Tibial nerve (tissue), 4 donors: ENCODE measurements at regions not wholly inside any gene's neighbourhood (a gene's known extent, or its start where the extent isn't known, plus 50 kb on each side); places are given as distances from the start of the nearest gene placed in this dataset.

Experiments used
- DNase-seq, 2 donors: peaks; one replicate each; pipeline ENCODE4 v3.0.0-alpha.2; 2019; ENCODE audit warnings: low spot score in 2 of 2
- H3K27ac ChIP-seq, 4 donors: fragments of 200-600 bp; sonication (generic) in 3 of 4; one replicate each; pipeline ENCODE4 v1.5.1; 2017 to 2019; ENCODE audit warnings: mild to moderate bottlenecking in 1 of 4
- H3K27me3 ChIP-seq, 2 donors: fragments of 200-600 bp; sonication (generic) in 1 of 2; one replicate each; pipeline versions ENCODE4 v1.5.1 to v1.6.0; 2017 to 2019
- H3K36me3 ChIP-seq, 3 donors: fragments of 200-600 bp; sonication (generic); one replicate each; pipeline ENCODE4 v1.5.1; 2018 to 2019
- H3K4me1 ChIP-seq, 4 donors: fragments of 200-600 bp; sonication (generic) in 3 of 4; one replicate each; pipeline ENCODE4 v1.5.1; 2017 to 2019
- H3K4me3 ChIP-seq, 4 donors: fragments of 200-600 bp; sonication (generic) in 3 of 4; one replicate each; pipeline ENCODE4 v1.5.1; 2017 to 2019; ENCODE audit warnings: mild to moderate bottlenecking in 1 of 4, moderate library complexity in 1 of 4
- H3K9me3 ChIP-seq, 4 donors: fragments of 200-600 bp; sonication (generic) in 3 of 4; one replicate each; pipeline ENCODE4 v1.5.1; 2017 to 2019
- CTCF ChIP-seq, 5 experiments: fragments of 200-600 bp in 3 of 5; fragments of 450-650 bp in 2 of 5; sonication (generic) in 3 of 5; IDR thresholded peaks; one replicate each; pipeline ENCODE4 v1.5.1; 2016 to 2019; ENCODE audit warnings: antibody characterized with exemption in 5 of 5, mild to moderate bottlenecking in 3 of 5, moderate library complexity in 2 of 5
- EP300 ChIP-seq, 2 donors: sonication (generic); formaldehyde crosslinking; IDR thresholded peaks; one replicate each; pipeline ENCODE4 v1.6.1; 2017; ENCODE audit warnings: antibody characterized with exemption in 2 of 2, mild to moderate bottlenecking in 1 of 2
- POLR2A ChIP-seq, 2 donors: fragments of 450-650 bp; IDR thresholded peaks; one replicate each; pipeline ENCODE4 v1.6.1; 2017; ENCODE audit warnings: antibody characterized with exemption in 2 of 2, mild to moderate bottlenecking in 2 of 2, moderate library complexity in 2 of 2
- WGBS, 2 donors: methylation state at CpG; one replicate each; pipeline ENCODE4 v1.1.5; 2018; 5-methylcytosine and 5-hydroxymethylcytosine counted together

GRCh38 chr2:228652366-228652765 lies 470.9 kb upstream of the SPHKAP start:
- no peaks in the 10 kb centered on the region for H3K4me1 ChIP-seq
- no peak overlapping the region for H3K27ac ChIP-seq
- H3K27me3 ChIP-seq, result no peaks in the 10 kb centered on the region
- no peaks in the 10 kb centered on the region for H3K9me3 ChIP-seq
- H3K36me3 ChIP-seq, result no peaks in the 10 kb centered on the region
- DNase-seq, result no peak
- TF ChIP-seq POLR2A (IDR thresholded peaks at IDR 0.05) (no peak), EP300 (IDR thresholded peaks at IDR 0.05) (no peak), CTCF (IDR thresholded peaks at IDR 0.05) (no peak)
- no peak overlapping the region for H3K4me3 ChIP-seq
- 57 to 70% methylated on average over 3 of the region's 3 CpGs for WGBS, 2 donors

GRCh38 chr2:228649876-228650275 lies 468.4 kb upstream of the SPHKAP start:
- no peaks in the 10 kb centered on the region for H3K4me1 ChIP-seq
- no peak for TF ChIP-seq CTCF (IDR thresholded peaks at IDR 0.05)
- TF ChIP-seq EP300 (IDR thresholded peaks at IDR 0.05), result no peak
- TF ChIP-seq POLR2A (IDR thresholded peaks at IDR 0.05), result no peak
- no peak overlapping the region for H3K27ac ChIP-seq
- no peak overlapping the region for H3K4me3 ChIP-seq
- no peaks in the 10 kb centered on the region for H3K27me3 ChIP-seq
- DNase-seq, result no peak
- WGBS, 2 donors, result 64 to 74% methylated on average over 2 of the region's 2 CpGs
- no peaks in the 10 kb centered on the region for H3K36me3 ChIP-seq
- H3K9me3 ChIP-seq, result no peaks in the 10 kb centered on the region

GRCh38 chr2:228649447-228649846 lies 468.0 kb upstream of the SPHKAP start:
- no peak overlapping the region for H3K27ac ChIP-seq
- no peak for DNase-seq
- no peaks in the 10 kb centered on the region for H3K36me3 ChIP-seq
- H3K4me3 ChIP-seq, result no peak overlapping the region
- no peaks in the 10 kb centered on the region for H3K27me3 ChIP-seq
- WGBS, 2 donors, result 50 to 60% methylated on average over 2 of the region's 2 CpGs
- H3K9me3 ChIP-seq, result no peaks in the 10 kb centered on the region
- TF ChIP-seq EP300 (IDR thresholded peaks at IDR 0.05) (no peak), CTCF (IDR thresholded peaks at IDR 0.05) (no peak), POLR2A (IDR thresholded peaks at IDR 0.05) (no peak)
- H3K4me1 ChIP-seq, result no peaks in the 10 kb centered on the region

- TF ChIP-seq EP300 (IDR thresholded peaks at IDR 0.05), result no peak
- no peak for TF ChIP-seq CTCF (IDR thresholded peaks at IDR 0.05)
- no peak for TF ChIP-seq POLR2A (IDR thresholded peaks at IDR 0.05)
- H3K4me1 ChIP-seq, result no peaks in the 10 kb centered on the region
- WGBS, 2 donors, result 84 to 91% methylated on average over 2 of the region's 2 CpGs
Measured at GRCh38 chr2:228648541-228648940, 467.1 kb upstream of the SPHKAP start.

GRCh38 chr2:228646061-228646460 lies 464.6 kb upstream of the SPHKAP start:
- 79 to 85% methylated on average over 1 of the region's 1 CpG for WGBS, 2 donors
- DNase-seq, result no peak
- TF ChIP-seq CTCF (IDR thresholded peaks at IDR 0.05) (no peak), EP300 (IDR thresholded peaks at IDR 0.05) (no peak), POLR2A (IDR thresholded peaks at IDR 0.05) (no peak)

More at GRCh38 chr2:228648541-228648940, 467.1 kb upstream of the SPHKAP start:
- Histone ChIP-seq H3K9me3 (no peaks in the 10 kb centered on the region), H3K27me3 (no peaks in the 10 kb centered on the region), H3K4me3 (no peak overlapping the region), H3K27ac (no peak overlapping the region), H3K36me3 (no peaks in the 10 kb centered on the region)
- DNase-seq, result no peak

More at GRCh38 chr2:228646061-228646460, 464.6 kb upstream of the SPHKAP start:
- Histone ChIP-seq H3K27ac (no peak overlapping the region), H3K36me3 (no peaks in the 10 kb centered on the region), H3K4me1 (no peaks in the 10 kb centered on the region), H3K27me3 (no peaks in the 10 kb centered on the region), H3K9me3 (no peaks in the 10 kb centered on the region), H3K4me3 (no peak overlapping the region)
